Hematopoietic multipotent progenitor cell treated with erythropoietin and hydrocortisone succinate and interleukin-3 and kit ligand, for 6 days (in vitro differentiated cells): ENCODE measurements at regions not wholly inside any gene's neighbourhood (a gene's known extent, or its start where the extent isn't known, plus 50 kb on each side); places are given as distances from the start of the nearest gene placed in this dataset.

Source experiments
- DNase-seq: peaks from one replicate; pipeline ENCODE4 v3.0.0-alpha.2; 2015

DNA sequence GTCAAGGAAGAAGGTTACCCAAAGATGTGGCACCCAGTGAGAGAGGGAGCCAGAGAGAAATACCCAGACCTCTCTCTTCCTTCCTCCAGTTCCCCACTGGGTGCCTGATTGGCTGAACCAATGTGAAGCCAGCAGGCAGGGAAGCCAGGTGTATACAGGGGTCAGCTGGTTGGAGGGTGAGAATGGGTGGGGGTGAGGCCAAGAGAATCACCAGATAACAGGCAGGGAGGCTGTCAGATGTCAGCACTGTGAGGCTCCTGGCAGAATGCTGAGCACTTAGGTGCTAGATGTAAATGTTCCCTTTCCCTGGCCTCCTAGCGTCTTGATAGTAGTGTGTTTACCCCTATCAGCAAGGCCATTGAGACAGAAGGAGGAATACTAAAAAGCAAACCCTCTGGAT lies 104.0 kb upstream of the MGAT5 start:
- no peak for DNase-seq

DNA sequence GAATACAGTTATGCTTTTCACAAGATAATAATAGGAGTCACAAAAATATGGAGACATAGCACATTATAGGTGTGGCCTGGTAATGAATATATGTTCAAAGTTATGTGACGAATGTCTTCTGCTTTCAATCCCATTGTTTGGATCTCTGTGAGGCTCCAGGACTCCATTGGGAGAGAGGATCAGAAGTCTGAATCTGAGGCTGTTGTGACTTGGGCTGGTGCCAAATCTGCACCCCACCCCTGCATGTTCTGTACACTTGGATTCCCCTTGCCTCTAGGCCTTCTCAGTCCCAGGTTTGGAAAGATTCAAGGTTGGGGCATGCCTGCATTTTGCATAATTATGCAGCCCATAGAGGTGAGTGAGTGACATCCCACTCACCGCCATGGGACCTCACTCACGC lies 103.1 kb upstream of the MGAT5 start:
- DNase-seq = no peak

DNA sequence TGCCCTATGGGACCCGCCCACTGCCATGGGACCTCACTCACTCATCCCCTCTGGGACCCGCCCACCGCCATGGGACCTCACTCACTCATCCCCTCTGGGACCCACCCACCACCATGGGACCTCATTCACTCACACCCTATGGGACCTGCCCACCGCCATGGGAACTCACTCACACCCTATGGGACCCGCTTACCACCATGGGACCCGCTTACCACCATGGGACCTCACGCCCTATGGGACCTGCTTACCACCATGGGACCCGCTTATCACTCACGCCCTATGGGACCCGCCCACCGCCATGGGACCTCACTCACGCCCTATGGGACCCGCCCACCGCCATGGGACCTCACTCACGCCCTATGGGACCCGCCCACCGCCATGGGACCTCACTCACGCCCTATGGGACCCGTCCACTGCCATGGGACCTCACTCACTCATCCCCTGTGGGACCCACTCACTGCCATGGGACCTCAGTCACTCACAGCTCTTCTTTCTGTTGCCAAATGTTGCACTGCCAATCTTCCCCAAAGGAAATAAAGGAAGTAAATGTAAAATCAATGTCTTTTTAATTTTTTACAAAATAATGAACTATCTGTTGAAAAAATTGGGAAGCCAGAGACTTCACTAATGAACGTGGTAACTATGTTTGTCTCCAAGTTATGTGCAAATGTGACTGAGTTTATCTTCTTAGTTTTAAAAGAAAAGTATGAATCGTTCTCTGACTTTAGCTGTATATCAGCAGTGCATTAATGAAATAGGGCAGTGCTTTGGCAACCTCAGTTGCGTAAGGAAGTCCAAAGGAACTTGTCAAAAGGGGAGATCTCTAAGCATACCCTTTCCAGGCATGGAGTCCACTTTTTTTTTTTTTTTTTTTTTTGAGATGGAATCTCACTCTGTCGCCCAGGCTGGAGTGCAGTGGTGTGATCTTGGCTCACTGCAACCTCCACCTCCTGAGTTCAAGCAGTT lies 101.5 kb upstream of the MGAT5 start:
- DNase-seq = no peak

DNA sequence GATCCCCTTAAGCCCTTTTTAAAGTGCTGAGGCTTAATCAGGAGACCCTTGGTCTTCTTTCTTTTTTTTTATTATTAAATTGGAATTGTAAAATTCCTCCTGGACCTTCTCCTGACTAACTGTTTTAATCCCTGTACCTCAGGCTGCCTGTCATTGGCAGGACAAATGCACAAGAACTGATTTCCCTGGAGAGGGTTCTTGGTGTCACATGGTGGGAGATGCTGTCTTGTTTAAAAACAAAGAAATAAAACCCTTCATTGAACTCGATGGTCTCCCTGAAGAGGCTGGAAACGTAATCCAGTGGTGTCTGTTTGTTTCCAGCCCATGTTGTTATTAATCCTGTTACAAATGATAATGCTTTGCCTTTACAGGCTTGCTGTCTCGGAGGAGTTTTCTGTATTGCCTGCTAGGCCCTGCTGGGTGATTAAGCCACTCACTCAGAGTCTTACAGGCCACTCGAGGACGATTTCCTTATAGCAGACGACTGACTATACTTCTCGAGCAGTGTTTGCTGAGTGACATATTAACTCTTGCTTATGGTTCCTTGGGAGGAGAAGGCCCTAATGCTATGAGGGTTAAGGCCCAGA lies 100.5 kb upstream of the MGAT5 start:
- DNase-seq = no peak

DNA sequence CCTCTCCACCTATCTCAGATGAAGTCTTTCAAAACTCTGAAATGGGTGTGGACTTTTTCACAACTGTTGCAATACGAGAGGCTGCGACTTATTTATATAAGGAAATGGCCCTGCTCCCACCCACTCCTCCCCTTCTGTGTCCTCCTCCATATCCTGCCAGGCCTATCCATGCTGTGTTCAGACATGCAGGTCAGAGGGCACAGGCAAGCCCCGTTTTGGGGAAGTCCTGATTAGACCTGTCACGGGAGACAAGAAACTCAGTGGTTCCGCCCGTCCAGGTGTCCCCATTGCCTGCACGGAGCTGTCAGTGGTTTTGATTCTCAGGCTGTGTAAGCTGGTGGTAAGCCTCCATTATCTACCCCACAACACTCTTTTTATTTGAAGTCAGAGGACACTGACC lies 99.6 kb upstream of the MGAT5 start:
- peak; percentile 13 for DNase-seq

DNA sequence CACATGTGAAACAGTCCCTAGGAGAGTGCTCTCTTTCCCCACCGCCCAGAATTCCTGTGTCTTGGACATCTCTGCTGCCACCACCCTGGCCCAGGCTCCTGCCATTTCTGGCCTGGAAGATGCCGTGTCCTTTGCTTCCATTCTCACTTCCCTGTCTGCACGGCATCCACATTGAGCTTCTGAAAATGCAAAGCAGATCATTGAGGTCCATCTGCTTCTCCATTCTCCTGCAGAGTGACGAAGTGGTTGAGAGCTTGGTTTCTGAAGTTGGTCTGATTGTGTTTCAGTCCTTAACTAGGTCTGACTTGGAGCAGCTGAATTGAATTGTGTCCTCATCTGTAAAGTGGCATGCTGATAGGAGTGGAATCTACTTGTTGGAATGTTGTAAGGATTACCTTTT lies 98.7 kb upstream of the MGAT5 start:
- DNase-seq = no peak

DNA sequence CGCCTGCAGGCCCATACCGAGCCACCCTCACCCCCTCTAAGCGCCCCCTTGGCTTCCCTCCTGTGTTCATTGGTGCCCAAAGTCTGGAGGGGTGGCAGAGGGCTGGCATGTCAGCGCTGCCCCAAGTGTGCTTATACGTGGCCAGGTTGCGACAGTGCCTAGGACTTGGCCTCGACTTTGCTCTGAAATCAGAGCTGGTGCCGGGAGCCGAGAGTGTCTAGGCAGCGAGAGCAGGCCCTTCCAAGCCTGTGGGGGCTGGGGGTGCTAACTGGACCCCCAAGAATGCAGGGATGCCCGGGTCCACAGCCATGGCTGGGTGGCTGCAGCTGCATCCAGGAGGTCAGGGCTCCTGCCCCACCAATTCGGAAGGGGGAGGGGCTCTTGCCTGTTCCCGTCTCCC lies 95.6 kb upstream of the MGAT5 start:
- no peak for DNase-seq

DNA sequence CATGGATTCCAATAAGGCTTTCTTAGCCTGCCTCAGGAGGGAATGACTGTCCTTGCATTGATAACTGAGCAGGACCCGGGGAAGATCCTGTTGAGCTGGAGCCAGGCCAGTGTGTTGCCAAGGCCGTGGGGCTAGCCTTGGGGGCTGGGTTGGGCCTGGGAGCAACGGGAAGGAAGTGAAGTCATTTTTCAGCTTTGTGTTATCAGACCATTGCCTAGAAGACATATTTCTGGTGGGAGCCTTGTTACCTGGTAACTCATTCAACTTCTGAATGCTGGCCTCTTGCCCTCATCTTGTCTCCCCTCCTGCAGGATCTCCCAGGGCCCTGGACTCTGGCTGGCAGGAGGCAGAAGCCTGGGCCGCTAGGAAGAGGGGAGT lies 92.7 kb upstream of the MGAT5 start:
- peak; percentile 50 for DNase-seq

DNA sequence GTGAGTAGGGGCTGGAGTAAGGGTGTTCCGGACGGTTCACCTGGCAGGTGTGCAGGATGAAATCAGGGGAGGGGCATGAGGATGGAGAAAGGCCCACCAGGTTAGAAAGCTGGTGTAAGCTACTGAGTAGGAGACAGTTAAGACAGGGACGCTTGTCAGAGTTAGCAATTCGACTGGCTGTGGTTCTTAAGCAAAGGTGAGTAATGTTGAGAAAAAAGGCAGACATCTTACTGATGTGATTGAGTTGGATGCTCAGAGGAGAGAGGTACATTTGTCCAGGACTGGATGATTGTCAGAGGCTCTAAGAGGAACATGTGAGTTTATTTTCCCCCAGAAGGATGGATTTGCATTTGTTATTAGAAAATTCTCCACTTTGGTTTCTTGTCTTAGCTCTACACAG lies 90.5 kb upstream of the MGAT5 start:
- no peak for DNase-seq

DNA sequence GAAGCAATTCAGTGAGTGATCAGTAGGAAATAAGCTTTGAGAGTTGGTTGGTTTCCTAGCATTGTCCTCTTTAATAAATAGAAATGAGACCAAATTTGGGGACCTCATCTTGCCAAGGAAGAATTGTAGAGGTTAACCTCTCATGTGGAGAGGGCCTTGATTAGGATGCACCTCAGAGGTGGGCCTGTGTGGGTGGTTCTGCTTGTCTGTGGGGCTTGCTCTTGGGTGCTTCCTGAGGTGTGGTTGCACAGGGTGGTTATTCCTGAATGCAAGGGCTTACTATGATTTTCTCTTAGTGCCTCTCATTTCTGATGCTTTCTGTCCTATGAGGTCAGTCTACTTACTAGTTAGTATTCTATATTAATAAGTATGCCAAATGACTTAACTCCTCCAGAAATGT lies 89.6 kb upstream of the MGAT5 start:
- no peak for DNase-seq

DNA sequence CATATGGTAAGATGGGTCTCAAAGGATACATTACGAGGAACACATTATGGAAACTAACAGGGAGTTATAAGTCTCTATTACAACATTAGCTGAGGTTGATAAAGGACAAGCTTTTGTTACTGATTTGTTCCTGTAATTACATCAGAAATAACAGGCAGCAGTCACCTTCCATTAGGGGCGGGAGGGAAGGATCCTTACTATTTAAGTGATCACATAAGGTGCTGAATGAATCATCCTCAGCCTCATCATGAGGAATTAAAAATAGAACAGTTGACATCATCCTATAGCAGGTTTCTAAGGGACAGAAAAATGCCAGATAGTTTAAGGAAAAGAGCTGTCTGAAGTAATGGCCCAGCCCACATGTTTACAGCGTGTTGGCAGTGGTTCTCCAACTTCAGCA lies 86.9 kb upstream of the MGAT5 start:
- DNase-seq = no peak

DNA sequence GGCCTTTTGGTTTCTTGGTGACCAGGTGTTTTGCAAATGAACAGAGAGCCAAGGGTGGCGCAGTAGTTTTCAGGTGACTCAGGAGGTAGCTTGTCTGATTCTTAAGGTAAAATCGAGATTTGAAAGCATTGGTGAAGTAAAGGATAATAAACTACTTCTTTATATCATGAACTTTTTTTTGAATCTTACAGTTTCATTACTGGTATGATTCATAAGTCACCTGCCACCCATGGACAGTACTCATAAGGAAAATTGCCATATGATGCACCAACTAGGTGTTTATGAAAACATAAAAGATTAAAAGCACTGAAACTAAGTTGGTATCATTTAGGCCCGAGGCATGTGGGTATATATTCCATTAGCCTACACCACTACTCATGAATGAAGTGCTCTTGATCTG lies 84.1 kb upstream of the MGAT5 start:
- DNase-seq = no peak

DNA sequence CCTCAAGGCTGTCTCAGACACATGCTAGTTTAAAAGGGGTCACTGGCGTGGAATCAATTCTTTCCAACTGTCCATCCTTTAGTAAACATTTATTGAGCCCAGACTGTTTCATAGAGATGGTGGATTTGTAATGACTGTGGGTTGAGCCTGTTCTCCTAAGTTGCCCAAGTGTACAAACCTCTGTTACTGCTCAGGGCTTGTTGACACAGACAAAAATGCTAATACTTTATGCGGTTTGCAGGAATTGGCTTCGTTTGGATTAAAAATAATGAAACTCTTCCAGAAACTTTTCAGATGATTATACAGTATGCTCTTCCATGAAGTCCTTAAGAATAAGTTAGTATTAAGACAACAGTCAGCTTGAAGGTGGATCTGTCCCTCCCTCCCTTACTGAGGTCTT lies 83.6 kb upstream of the MGAT5 start:
- no peak for DNase-seq

DNA sequence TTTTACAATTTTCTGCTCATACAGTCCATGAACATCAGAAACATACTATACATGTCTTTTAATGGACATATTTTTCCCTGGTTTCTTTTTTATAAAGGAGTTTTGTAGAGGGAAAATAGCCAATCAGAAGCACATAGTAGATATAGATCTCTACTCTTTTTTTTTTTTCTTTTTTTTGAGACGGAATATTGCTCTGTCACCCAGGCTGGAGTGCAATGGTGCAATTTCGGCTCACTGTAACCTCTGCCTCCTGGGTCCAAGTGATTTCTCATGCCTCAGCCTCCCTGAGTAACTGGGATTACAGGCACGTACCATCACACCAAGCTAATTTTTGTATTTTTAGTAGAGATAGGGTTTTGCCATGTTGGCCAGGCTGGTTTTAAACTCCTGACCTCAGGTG lies 83.2 kb upstream of the MGAT5 start:
- no peak for DNase-seq

DNA sequence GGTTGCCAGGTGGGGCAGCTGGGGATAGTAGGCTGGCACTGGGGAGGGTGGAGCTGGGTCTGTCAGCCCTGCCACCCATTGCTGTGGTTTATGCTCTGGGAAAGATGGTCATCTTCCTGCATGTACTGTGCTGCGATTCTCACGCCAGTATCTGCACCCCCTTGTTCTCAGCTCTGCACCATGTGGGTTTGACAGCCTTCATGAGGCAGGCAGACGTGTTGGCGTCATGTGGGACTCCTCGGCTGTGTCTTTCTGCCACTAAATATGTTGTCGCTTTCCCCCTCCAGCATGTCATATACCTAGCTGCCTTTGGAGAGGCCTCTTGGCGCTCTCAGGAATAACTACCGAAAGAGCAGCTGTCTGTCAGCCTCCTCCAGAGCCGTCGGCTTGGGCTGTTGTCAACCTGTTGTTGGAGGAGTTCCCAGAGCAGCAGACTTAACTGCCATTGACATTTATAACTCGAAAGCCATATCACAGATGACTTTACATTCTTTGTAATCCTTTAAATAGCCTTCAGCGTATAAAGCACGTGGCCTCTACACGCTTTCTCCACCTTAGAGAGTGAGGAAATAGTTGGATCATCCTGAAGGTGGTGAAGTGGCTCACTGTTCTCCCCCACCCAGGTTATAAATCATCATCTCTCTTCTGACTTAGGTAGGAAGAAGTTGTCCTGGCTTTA lies 80.4 kb upstream of the MGAT5 start:
- no peak for DNase-seq

DNA sequence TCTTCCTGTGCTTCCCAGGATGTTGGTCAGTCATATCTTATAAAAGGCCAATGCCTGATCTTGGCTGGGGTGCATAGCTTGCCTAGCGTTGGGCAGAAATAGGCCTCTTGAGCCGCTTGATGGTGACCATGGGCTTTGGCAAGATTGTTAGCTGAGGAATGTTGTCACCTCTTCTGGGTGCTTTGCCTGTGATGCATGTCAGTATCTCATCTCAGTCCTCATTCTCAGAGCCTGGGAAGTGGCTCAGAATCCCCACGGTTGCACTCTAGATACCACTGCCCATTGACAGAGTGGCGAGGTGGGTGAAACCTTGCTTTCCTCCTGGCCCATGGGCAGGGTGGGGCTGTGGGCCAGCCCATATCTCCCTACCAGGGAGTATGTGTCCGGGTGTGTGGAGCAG lies 79.2 kb upstream of the MGAT5 start:
- DNase-seq = no peak

DNA sequence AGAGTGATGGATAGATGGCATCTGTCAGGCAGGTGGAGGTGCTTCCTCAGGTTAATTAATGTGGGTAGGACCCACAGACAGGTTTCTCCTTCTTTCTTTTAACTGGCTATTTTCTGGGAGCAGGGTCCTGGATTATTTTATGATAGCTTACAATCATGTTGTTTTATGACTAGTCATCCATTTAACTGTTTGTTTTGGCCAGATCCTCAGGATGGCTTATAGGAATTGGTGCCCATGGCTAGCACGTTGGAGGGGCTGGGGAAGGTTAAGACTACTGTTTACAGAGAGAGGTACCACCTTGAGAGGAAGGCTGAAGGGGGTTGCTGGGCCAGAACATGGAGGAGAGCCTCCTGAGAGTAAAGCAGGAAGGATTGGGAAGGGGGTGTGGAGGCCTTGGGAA lies 78.0 kb upstream of the MGAT5 start:
- no peak for DNase-seq

DNA sequence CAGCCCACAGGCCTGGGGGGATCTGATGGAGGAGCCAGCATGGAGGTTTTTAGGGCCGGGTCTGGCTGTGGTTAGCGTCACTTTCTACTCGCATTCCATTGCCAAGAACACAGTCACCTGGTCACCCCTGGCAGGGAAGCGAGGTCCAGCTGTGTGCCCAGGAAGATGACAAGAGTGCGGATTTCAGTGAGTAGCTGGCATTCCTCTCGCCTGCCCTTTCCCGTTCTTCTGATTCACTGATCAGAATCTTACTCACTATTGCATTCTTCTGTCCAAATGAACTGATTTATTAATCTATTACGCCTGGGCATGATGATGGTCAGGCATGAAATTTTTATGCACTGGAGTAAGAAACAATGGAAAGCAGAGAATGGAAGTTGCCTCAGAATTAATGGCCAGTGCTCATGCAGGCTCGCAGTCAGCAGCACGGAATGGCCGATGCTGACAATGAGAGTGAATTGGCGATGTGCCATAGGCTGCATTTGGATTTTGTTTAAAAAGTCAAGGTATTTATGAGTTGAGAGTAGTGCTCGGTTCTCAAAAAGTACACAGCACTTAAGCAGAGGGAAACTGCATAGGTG lies 76.4 kb upstream of the MGAT5 start:
- no peak for DNase-seq

DNA sequence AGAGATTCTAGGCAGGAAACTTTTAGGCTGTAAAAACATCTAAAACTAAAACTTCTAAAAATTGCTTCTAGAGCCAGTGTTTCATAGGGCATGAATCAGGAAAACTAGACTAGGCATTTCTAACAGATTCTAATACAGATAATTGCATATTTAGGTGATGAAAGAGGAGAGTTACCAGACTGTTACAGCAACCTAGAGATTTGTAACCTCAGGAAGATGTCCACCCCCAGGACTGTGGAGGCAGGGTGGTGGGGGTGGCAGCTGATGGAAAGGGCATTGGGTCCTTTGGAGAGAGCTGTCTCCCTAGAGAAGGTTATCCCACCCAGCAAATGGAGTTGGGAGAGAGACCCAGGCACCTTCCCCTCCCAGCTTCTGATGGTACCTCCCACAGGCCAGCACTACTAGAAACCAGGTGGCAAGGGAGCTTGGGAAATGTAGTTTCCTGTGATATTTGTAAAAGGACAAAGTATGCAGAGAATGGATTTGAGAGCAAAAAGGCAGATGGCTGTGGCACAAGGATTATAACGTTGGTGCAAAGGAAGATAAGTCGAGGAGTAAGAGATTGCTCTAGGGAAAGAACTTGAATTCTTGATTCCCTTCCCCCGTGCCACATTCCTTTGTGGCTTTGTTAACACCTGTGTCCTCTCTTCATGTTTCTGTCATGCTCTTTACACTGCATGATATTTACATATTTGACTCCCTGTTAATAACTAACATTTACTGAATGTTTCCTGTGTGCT lies 75.6 kb upstream of the MGAT5 start:
- no peak for DNase-seq

DNA sequence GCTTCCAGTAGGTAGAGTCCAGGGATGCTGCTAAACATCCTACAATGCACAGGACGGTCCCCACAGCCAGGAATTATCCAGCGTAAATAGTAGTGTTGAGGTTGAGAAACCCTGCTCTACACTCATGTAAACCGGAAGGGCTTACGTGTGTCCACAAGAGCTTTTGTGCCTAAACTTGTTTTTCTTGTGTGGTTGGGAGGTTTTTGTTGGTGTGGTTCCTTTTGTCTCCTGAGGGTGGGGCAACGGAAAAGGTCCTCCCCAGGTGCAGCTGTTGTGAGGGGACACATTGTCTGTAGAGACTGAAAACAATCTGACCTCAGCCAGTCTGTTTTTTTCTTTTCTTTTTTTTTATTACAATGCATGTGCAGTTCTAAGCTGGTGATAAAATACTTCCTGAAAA lies 72.7 kb upstream of the MGAT5 start:
- DNase-seq = no peak

DNA sequence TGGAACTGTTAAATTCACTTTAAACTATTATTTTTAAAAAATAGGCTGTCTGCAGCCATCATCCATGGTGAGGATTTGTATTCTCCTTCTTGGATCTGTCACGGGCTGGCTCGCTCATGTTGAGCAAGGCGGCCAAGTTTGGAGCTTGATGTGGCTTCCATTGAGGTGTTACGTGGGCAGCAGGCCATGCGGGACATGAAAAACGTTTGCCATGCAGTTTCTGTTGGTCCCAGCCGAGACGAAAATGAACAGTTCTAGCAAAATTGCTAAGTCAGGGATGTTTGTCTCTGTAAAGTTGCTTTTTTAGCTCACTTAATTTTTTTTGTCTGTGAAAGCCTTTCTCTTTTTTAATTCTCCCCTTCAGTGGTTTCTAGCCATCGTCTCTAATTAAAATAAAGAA lies 70.2 kb upstream of the MGAT5 start:
- no peak for DNase-seq

DNA sequence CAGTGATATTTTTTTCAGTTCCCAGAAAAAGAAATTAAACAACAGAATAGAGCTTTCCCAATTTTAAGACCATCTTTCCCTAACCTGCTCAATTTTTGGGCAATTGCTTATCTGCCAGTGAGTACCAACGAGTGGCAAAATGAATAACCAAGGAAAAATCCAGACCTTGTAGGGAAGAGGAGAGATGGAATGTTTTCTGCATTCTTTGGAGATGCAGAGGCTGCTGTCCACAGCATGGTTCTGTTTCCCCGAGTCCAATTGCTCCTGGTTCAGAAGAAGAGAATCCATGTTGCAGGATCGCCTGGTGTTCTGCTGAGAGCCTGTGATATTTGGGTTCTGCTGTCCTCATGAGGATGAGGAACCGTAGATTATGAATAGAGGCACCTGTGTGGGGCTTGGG lies 68.2 kb upstream of the MGAT5 start:
- no peak for DNase-seq
